Panc1 (cell line): ENCODE measurements at regions not wholly inside any gene's neighbourhood (a gene's known extent, or its start where the extent isn't known, plus 50 kb on each side); places are given as distances from the start of the nearest gene placed in this dataset.
A peak's percentile ranks its signal among the peaks of the same experiment; 100 is the strongest.

ENCODE experiments used
- ATAC-seq: fragments of 200-7000 bp; cut with Tn5 transposase; 2 replicates; pipeline ENCODE4 v1.9.1; 2020; ENCODE audit warnings: mild to moderate bottlenecking, moderate library complexity
- BruUV-seq: library from RNA; stranded (reverse); fragments of 400-500 nt; replicated peaks from 2 replicates; lab custom pipeline; 2021; lab: Mats Ljungman, UMichigan
- CTCF ChIA-PET: fragments of 300-600 bp; sonication (Branson Sonifier 250); formaldehyde crosslinking; loops from one replicate; lab custom pipeline; 2022; ENCODE audit warnings: antibody characterized with exemption; lab: Charles Lee
- POLR2A ChIA-PET: fragments of 300-600 bp; sonication (Branson Sonifier 250); formaldehyde crosslinking; loops from one replicate; lab custom pipeline; 2022; ENCODE audit warnings: antibody characterized with exemption; lab: Charles Lee
- DNase-seq: peaks from one replicate; pipeline ENCODE4 v3.0.0-alpha.2; 2010; ENCODE audit warnings: low read depth, low spot score
- H3K27ac ChIP-seq: 2 replicates; pipeline ENCODE4 v1.5.1; 2011; ENCODE audit warnings: mild to moderate bottlenecking, low read length, inconsistent platforms
- H3K27me3 ChIP-seq: fragments of 200-500 bp; sonication (Bioruptor generic); 2 replicates; pipeline ENCODE4 v1.6.0; 2014; ENCODE audit warnings: low read length, inconsistent platforms; ENCODE audit not compliant: control insufficient read depth, insufficient read depth
- H3K36me3 ChIP-seq: fragments of 200-500 bp; sonication (Bioruptor generic); 2 replicates; pipeline ENCODE4 v1.5.1; 2014; ENCODE audit warnings: inconsistent platforms, mild to moderate bottlenecking, low read length, moderate library complexity; ENCODE audit not compliant: control insufficient read depth, insufficient read depth
- H3K4me1 ChIP-seq: 2 replicates; pipeline ENCODE4 v1.5.1; 2011; ENCODE audit warnings: inconsistent platforms, mild to moderate bottlenecking, low read length, moderate library complexity; ENCODE audit not compliant: control insufficient read depth, insufficient read depth
- H3K4me3 ChIP-seq, 2 experiments: 2 replicates each; pipeline ENCODE4 v1.5.1; 2011 to 2012; ENCODE audit warnings: low read depth in 2 of 2, low read length in 2 of 2, mild to moderate bottlenecking in 2 of 2, inconsistent platforms in 1 of 2, moderate library complexity in 1 of 2
- H3K9me3 ChIP-seq: fragments of 200-500 bp; sonication (Bioruptor generic); 2 replicates; pipeline ENCODE4 v1.5.1; 2014; ENCODE audit warnings: low read depth, mild to moderate bottlenecking, inconsistent platforms, low read length, moderate library complexity; ENCODE audit not compliant: control insufficient read depth, insufficient read depth
- POLR2AphosphoS5 ChIP-seq: IDR thresholded peaks from 2 replicates; pipeline ENCODE4 v1.6.1; 2012; ENCODE audit warnings: mild to moderate bottlenecking, low read depth, low read length, moderate library complexity
- SIN3A ChIP-seq: IDR thresholded peaks from 2 replicates; pipeline ENCODE4 v1.6.1; 2012; ENCODE audit warnings: low read depth, mild to moderate bottlenecking, low read length, moderate library complexity, borderline replicate concordance; ENCODE audit not compliant: insufficient read depth
- TCF7L2 ChIP-seq: IDR thresholded peaks from 2 replicates; pipeline ENCODE4 v1.6.1; 2011; ENCODE audit warnings: mild to moderate bottlenecking, low read depth, low read length, inconsistent platforms
- in situ Hi-C: cut with HindIII; loops from 2 replicates; pipeline ENCODE4 v1.10.0; 2016; ENCODE audit warnings: low sequenced_read_pairs, low pct_unique_long_range_greater_than_20kb
- intact Hi-C: fragments of 100-400 bp; cut with micrococcal nuclease; formaldehyde crosslinking; loops from one replicate; pipeline ENCODE4 v1.10.0; 2022; ENCODE audit not compliant: unreplicated experiment
- TF ChIP-seq, protein P1 (sequence below), 2 experiments: IDR thresholded peaks; 2 replicates each; pipeline ENCODE4 v1.6.1; 2011 to 2012; ENCODE audit warnings: low read depth in 2 of 2, control low read depth in 1 of 2, low read length in 1 of 2, mild to moderate bottlenecking in 1 of 2, moderate library complexity in 1 of 2; ENCODE audit not compliant: insufficient read depth in 1 of 2
- TF ChIP-seq, protein P2 (sequence below): fragments of 450-650 bp; IDR thresholded peaks from 2 replicates; pipeline ENCODE4 v1.5.1; 2017; ENCODE audit warnings: mild to moderate bottlenecking

DNA sequence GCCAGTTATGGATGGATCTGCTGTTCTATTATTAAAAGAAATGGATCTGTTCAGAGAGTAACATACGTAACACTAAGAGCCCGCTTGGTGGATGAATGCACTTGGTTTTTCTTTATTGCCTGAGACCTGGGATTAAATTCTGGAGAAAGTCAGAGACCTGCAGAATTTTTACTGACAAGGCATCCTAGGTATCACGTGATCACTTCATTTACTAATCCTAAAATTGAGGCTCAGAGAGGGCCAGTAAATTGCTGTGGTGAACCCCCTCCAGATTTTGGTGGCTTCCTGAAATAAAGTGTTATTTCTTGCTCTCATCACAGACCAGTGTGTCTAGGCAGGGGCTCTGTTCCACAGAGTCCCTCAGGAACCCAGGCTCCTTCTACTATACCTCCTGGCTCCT is 187.9 kb upstream of the LARGE1 start:
- DNase-seq = no peak
- in situ Hi-C loops (no loop called here), intact Hi-C loops (no loop called here)
- no TSS peak for BruUV-seq
- Histone ChIP-seq H3K4me1 (no peaks in the 10 kb centered on the region), H3K27me3 (no peaks in the 10 kb centered on the region), H3K4me3 (no peak overlapping the region), H3K36me3 (no peaks in the 10 kb centered on the region), H3K9me3 (no peaks in the 10 kb centered on the region), H3K27ac (no peak overlapping the region)
- CTCF ChIA-PET = no interaction called here
- TF ChIP-seq, protein P1, sequence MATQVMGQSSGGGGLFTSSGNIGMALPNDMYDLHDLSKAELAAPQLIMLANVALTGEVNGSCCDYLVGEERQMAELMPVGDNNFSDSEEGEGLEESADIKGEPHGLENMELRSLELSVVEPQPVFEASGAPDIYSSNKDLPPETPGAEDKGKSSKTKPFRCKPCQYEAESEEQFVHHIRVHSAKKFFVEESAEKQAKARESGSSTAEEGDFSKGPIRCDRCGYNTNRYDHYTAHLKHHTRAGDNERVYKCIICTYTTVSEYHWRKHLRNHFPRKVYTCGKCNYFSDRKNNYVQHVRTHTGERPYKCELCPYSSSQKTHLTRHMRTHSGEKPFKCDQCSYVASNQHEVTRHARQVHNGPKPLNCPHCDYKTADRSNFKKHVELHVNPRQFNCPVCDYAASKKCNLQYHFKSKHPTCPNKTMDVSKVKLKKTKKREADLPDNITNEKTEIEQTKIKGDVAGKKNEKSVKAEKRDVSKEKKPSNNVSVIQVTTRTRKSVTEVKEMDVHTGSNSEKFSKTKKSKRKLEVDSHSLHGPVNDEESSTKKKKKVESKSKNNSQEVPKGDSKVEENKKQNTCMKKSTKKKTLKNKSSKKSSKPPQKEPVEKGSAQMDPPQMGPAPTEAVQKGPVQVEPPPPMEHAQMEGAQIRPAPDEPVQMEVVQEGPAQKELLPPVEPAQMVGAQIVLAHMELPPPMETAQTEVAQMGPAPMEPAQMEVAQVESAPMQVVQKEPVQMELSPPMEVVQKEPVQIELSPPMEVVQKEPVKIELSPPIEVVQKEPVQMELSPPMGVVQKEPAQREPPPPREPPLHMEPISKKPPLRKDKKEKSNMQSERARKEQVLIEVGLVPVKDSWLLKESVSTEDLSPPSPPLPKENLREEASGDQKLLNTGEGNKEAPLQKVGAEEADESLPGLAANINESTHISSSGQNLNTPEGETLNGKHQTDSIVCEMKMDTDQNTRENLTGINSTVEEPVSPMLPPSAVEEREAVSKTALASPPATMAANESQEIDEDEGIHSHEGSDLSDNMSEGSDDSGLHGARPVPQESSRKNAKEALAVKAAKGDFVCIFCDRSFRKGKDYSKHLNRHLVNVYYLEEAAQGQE (IDR thresholded peaks at IDR 0.05; ENCODE audit: insufficient read depth in 1 of 2, low read depth in 2 of 2, low read length in 1 of 2) = no peak
- TF ChIP-seq TCF7L2 (no peak), SIN3A (no peak), POLR2AphosphoS5 (no peak)
- TF ChIP-seq, protein P2, sequence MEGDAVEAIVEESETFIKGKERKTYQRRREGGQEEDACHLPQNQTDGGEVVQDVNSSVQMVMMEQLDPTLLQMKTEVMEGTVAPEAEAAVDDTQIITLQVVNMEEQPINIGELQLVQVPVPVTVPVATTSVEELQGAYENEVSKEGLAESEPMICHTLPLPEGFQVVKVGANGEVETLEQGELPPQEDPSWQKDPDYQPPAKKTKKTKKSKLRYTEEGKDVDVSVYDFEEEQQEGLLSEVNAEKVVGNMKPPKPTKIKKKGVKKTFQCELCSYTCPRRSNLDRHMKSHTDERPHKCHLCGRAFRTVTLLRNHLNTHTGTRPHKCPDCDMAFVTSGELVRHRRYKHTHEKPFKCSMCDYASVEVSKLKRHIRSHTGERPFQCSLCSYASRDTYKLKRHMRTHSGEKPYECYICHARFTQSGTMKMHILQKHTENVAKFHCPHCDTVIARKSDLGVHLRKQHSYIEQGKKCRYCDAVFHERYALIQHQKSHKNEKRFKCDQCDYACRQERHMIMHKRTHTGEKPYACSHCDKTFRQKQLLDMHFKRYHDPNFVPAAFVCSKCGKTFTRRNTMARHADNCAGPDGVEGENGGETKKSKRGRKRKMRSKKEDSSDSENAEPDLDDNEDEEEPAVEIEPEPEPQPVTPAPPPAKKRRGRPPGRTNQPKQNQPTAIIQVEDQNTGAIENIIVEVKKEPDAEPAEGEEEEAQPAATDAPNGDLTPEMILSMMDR = no peak
- no peak for ATAC-seq
- POLR2A ChIA-PET = no interaction called here

DNA sequence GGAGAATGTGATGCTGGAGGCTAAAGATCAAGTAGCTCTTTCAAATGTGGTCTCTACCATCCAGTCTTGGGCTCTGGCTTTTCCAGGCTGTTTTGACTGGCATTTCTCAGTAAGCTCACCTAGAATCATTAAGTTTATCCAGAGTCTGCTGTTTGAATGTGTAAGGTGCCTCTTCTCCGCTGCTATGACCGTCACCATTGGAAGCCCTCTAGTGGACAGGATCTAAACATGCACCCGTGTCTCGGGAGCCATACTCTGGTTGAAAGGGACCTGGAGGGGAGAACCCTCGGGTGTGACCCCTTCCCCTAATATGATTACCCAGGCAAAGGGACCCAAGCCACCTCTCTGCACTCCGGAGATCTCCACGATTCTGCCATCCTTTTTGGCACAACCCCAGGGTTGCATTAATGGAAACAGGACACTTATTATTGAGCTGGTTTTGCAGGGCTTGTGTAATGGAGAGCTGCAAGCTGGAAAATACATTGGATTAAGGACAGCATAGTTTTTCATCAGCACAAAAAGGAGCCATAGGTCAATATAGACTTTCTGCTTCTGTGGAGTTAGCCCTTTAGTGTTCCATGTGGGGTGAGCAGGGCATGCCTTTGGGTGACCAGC is 191.0 kb upstream of the LARGE1 start:
- ATAC-seq (no peak), DNase-seq (no peak)
- H3K36me3 ChIP-seq = no peaks in the 10 kb centered on the region
- TF ChIP-seq POLR2AphosphoS5 = no peak
- TF ChIP-seq SIN3A = no peak
- TF ChIP-seq TCF7L2 = no peak
- TF ChIP-seq, protein P2 = peak; percentile 68
- TF ChIP-seq, protein P1 (IDR thresholded peaks at IDR 0.05; ENCODE audit: insufficient read depth in 1 of 2, low read depth in 2 of 2, low read length in 1 of 2) = no peak
- no peak overlapping the region for H3K27ac ChIP-seq
- H3K4me3 ChIP-seq = no peak overlapping the region
- H3K9me3 ChIP-seq = no peaks in the 10 kb centered on the region
- ChIA-PET CTCF (no interaction called here), POLR2A (no interaction called here)
- no peaks in the 10 kb centered on the region for H3K4me1 ChIP-seq
- BruUV-seq = no TSS peak
- intact Hi-C loops (no loop called here), in situ Hi-C loops (no loop called here)
- no peaks in the 10 kb centered on the region for H3K27me3 ChIP-seq
